ENCODE measurements at regions not wholly inside any gene's neighbourhood (a gene's known extent, or its start where the extent isn't known, plus 50 kb on each side); places are given as distances from the start of the nearest gene placed in this dataset.

DNA sequence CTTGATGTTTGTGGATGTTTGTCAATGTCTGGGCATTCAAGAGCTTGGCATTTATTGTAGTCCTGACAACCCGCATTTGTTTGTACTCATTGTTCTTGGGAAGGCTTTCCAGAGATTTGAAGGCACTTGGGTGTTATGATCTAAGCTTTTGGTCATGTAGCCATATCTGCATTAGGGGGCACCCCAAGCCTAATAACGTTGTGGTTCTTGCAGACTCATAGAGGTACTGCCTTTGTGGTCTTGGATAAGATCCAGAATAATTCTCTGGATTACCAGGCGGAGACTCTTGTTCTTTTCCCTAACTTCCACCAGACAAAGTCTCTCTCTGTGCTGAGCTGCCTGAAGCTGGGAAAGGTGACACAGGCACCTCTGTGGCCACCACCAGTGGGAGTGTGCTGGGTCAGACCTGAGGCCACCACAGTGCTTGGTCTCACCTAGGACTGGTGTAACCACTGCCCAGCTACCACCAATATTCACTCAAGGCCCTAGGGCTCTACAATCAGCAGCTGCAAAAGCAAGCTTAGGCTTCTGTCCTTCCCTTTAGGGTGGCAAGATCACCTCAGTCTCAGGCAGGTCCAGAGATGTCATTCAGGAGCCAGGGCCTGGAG, 144.4 kb upstream of the TAS2R1 start:
- ChIA-PET POLR2A (no interaction called here), CTCF (interaction anchor here (0.7 to 1.4 kb wide), 2 partner anchors 256 to 425 kb away, joined by 3 to 6 read pairs; no protein-coding TSS in a partner anchor)
- H3K9me3 ChIP-seq (ENCODE audit: control insufficient read depth, insufficient read depth, low read depth, low read length), result no peaks in the 10 kb centered on the region
- no peak overlapping the region for H3K27ac ChIP-seq (ENCODE audit: extremely low read depth, low read depth, low read length)
- no peak overlapping the region for H3K4me3 ChIP-seq (ENCODE audit: low read depth, low read length)
- TF ChIP-seq, protein P1, sequence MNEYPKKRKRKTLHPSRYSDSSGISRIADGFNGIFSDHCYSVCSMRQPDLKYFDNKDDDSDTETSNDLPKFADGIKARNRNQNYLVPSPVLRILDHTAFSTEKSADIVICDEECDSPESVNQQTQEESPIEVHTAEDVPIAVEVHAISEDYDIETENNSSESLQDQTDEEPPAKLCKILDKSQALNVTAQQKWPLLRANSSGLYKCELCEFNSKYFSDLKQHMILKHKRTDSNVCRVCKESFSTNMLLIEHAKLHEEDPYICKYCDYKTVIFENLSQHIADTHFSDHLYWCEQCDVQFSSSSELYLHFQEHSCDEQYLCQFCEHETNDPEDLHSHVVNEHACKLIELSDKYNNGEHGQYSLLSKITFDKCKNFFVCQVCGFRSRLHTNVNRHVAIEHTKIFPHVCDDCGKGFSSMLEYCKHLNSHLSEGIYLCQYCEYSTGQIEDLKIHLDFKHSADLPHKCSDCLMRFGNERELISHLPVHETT (tag by site-specific recombination; IDR thresholded peaks at IDR 0.05), result no peak
- TF ChIP-seq TRIM28 (IDR thresholded peaks at IDR 0.05; ENCODE audit: borderline replicate concordance, low read length) (no peak), ZNF394 (tag by site-specific recombination; IDR thresholded peaks at IDR 0.05; ENCODE audit: borderline replicate concordance) (no peak), ZNF837 (tag by site-specific recombination; IDR thresholded peaks at IDR 0.05) (no peak), ZNF23 (tag by site-specific recombination; IDR thresholded peaks at IDR 0.05; ENCODE audit: borderline replicate concordance) (no peak), ZSCAN16 (tag by site-specific recombination; IDR thresholded peaks at IDR 0.05) (no peak), ZNF114 (tag by site-specific recombination; IDR thresholded peaks at IDR 0.05) (no peak), ZNF416 (tag by site-specific recombination; IDR thresholded peaks at IDR 0.05) (no peak)
- TF ChIP-seq, protein P2, sequence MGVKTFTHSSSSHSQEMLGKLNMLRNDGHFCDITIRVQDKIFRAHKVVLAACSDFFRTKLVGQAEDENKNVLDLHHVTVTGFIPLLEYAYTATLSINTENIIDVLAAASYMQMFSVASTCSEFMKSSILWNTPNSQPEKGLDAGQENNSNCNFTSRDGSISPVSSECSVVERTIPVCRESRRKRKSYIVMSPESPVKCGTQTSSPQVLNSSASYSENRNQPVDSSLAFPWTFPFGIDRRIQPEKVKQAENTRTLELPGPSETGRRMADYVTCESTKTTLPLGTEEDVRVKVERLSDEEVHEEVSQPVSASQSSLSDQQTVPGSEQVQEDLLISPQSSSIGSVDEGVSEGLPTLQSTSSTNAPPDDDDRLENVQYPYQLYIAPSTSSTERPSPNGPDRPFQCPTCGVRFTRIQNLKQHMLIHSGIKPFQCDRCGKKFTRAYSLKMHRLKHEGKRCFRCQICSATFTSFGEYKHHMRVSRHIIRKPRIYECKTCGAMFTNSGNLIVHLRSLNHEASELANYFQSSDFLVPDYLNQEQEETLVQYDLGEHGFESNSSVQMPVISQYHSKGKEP (tag by site-specific recombination; IDR thresholded peaks at IDR 0.05), result no peak
- TF ChIP-seq, protein P3, sequence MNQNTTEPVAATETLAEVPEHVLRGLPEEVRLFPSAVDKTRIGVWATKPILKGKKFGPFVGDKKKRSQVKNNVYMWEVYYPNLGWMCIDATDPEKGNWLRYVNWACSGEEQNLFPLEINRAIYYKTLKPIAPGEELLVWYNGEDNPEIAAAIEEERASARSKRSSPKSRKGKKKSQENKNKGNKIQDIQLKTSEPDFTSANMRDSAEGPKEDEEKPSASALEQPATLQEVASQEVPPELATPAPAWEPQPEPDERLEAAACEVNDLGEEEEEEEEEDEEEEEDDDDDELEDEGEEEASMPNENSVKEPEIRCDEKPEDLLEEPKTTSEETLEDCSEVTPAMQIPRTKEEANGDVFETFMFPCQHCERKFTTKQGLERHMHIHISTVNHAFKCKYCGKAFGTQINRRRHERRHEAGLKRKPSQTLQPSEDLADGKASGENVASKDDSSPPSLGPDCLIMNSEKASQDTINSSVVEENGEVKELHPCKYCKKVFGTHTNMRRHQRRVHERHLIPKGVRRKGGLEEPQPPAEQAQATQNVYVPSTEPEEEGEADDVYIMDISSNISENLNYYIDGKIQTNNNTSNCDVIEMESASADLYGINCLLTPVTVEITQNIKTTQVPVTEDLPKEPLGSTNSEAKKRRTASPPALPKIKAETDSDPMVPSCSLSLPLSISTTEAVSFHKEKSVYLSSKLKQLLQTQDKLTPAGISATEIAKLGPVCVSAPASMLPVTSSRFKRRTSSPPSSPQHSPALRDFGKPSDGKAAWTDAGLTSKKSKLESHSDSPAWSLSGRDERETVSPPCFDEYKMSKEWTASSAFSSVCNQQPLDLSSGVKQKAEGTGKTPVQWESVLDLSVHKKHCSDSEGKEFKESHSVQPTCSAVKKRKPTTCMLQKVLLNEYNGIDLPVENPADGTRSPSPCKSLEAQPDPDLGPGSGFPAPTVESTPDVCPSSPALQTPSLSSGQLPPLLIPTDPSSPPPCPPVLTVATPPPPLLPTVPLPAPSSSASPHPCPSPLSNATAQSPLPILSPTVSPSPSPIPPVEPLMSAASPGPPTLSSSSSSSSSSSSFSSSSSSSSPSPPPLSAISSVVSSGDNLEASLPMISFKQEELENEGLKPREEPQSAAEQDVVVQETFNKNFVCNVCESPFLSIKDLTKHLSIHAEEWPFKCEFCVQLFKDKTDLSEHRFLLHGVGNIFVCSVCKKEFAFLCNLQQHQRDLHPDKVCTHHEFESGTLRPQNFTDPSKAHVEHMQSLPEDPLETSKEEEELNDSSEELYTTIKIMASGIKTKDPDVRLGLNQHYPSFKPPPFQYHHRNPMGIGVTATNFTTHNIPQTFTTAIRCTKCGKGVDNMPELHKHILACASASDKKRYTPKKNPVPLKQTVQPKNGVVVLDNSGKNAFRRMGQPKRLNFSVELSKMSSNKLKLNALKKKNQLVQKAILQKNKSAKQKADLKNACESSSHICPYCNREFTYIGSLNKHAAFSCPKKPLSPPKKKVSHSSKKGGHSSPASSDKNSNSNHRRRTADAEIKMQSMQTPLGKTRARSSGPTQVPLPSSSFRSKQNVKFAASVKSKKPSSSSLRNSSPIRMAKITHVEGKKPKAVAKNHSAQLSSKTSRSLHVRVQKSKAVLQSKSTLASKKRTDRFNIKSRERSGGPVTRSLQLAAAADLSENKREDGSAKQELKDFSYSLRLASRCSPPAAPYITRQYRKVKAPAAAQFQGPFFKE (tag by site-specific recombination; IDR thresholded peaks at IDR 0.05; ENCODE audit: borderline replicate concordance), result no peak
- TF ChIP-seq, protein P4, sequence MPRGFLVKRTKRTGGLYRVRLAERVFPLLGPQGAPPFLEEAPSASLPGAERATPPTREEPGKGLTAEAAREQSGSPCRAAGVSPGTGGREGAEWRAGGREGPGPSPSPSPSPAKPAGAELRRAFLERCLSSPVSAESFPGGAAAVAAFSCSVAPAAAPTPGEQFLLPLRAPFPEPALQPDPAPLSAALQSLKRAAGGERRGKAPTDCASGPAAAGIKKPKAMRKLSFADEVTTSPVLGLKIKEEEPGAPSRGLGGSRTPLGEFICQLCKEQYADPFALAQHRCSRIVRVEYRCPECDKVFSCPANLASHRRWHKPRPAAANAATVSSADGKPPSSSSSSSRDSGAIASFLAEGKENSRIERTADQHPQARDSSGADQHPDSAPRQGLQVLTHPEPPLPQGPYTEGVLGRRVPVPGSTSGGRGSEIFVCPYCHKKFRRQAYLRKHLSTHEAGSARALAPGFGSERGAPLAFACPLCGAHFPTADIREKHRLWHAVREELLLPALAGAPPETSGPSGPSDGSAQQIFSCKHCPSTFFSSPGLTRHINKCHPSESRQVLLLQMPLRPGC (tag by site-specific recombination; IDR thresholded peaks at IDR 0.05), result no peak
- TF ChIP-seq, protein P5, sequence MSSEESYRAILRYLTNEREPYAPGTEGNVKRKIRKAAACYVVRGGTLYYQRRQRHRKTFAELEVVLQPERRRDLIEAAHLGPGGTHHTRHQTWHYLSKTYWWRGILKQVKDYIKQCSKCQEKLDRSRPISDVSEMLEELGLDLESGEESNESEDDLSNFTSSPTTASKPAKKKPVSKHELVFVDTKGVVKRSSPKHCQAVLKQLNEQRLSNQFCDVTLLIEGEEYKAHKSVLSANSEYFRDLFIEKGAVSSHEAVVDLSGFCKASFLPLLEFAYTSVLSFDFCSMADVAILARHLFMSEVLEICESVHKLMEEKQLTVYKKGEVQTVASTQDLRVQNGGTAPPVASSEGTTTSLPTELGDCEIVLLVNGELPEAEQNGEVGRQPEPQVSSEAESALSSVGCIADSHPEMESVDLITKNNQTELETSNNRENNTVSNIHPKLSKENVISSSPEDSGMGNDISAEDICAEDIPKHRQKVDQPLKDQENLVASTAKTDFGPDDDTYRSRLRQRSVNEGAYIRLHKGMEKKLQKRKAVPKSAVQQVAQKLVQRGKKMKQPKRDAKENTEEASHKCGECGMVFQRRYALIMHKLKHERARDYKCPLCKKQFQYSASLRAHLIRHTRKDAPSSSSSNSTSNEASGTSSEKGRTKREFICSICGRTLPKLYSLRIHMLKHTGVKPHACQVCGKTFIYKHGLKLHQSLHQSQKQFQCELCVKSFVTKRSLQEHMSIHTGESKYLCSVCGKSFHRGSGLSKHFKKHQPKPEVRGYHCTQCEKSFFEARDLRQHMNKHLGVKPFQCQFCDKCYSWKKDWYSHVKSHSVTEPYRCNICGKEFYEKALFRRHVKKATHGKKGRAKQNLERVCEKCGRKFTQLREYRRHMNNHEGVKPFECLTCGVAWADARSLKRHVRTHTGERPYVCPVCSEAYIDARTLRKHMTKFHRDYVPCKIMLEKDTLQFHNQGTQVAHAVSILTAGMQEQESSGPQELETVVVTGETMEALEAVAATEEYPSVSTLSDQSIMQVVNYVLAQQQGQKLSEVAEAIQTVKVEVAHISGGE (tag by site-specific recombination; conservative IDR thresholded peaks at IDR 0.05; ENCODE audit: low read depth), result no peak
- no peaks in the 10 kb centered on the region for H3K36me3 ChIP-seq (ENCODE audit: control insufficient read depth in 2 of 2, insufficient read depth in 1 of 2, low read length in 2 of 2)
- H3K4me1 ChIP-seq (ENCODE audit: control insufficient read depth, insufficient read depth, low read length), result no peaks in the 10 kb centered on the region

Data from HEK293 (cell line).